B cell (primary cell): ENCODE measurements at regions not wholly inside any gene's neighbourhood (a gene's known extent, or its start where the extent isn't known, plus 50 kb on each side); places are given as distances from the start of the nearest gene placed in this dataset.

Experiments
- ATAC-seq: fragments of 200-7000 bp; cut with Tn5 transposase; one replicate; pipeline ENCODE4 v1.10.0; 2021; ENCODE audit warnings: low read depth, mild to moderate bottlenecking, moderate number of reproducible peaks, moderate library complexity
- CTCF ChIA-PET: fragments of 350-600 bp; sonication (Branson Sonifier 250); formaldehyde crosslinking; loops from one replicate; lab custom pipeline; 2021; ENCODE audit warnings: antibody characterized with exemption, inconsistent platforms; lab: Charles Lee
- POLR2A ChIA-PET: fragments of 350-600 bp; sonication (Branson Sonifier 250); formaldehyde crosslinking; loops from one replicate; lab custom pipeline; 2021; ENCODE audit warnings: antibody characterized with exemption; lab: Charles Lee
- DNase-seq: peaks from one replicate; pipeline ENCODE4 v3.0.0; 2013
- H2AFZ ChIP-seq: 2 replicates; pipeline ENCODE4 v1.6.1; 2012; ENCODE audit warnings: mild to moderate bottlenecking, low read depth, low read length; ENCODE audit not compliant: insufficient read depth, poor library complexity, severe bottlenecking
- H3K27ac ChIP-seq, 2 donors: 1 replicate in 1 of 2; 2 replicates in 1 of 2; pipeline ENCODE4 v1.5.1; 2012 to 2013; ENCODE audit warnings: low read length in 2 of 2, mild to moderate bottlenecking in 2 of 2, moderate library complexity in 1 of 2
- H3K27me3 ChIP-seq, 4 experiments: fragments of 200-600 bp in 1 of 4; sonication (generic) in 1 of 4; replicated peaks in 1 of 4; 1 replicate in 2 of 4; 2 replicates in 2 of 4; pipeline versions ENCODE4 v1.6.1 to v1.7.0; 2013 to 2016; ENCODE audit warnings: low read length in 3 of 4, mild to moderate bottlenecking in 2 of 4, mixed read lengths in 1 of 4, moderate library complexity in 1 of 4; ENCODE audit not compliant: insufficient read depth in 4 of 4, control insufficient read depth in 3 of 4; ENCODE audit errors: control extremely low read depth in 1 of 4
- H3K36me3 ChIP-seq, 2 experiments: replicated peaks in 1 of 2; 1 replicate in 1 of 2; 2 replicates in 1 of 2; pipeline versions ENCODE4 v1.6.1 to v1.7.1; 2013; ENCODE audit warnings: low read length in 1 of 2; ENCODE audit not compliant: insufficient read depth in 2 of 2, control insufficient read depth in 1 of 2; ENCODE audit errors: control extremely low read depth in 1 of 2, extremely low read depth in 1 of 2
- H3K4me1 ChIP-seq, 2 donors: fragments of 200-600 bp in 1 of 2; sonication (generic) in 1 of 2; 1 replicate in 1 of 2; 2 replicates in 1 of 2; pipeline versions ENCODE4 v1.5.1 to v1.6.1; 2013 to 2017; ENCODE audit warnings: low read length in 2 of 2; ENCODE audit not compliant: control insufficient read depth in 2 of 2, insufficient read depth in 2 of 2
- H3K4me2 ChIP-seq: replicated peaks from 2 replicates; pipeline ENCODE3; 2012; ENCODE audit warnings: mild to moderate bottlenecking, low read depth, low read length; ENCODE audit not compliant: poor library complexity, severe bottlenecking
- H3K4me3 ChIP-seq, 5 experiments: fragments of 200-600 bp in 1 of 5; sonication (generic) in 1 of 5; 1 replicate in 3 of 5; 2 replicates in 2 of 5; pipeline versions ENCODE4 v1.5.1 to v1.7.0; 2011 to 2016; ENCODE audit warnings: low read length in 4 of 5, mild to moderate bottlenecking in 4 of 5, low read depth in 2 of 5, control low read depth in 1 of 5, moderate library complexity in 1 of 5; ENCODE audit not compliant: insufficient read depth in 1 of 5; ENCODE audit errors: control extremely low read depth in 1 of 5, extremely low read depth in 1 of 5
- H3K79me2 ChIP-seq: fragments of 200-600 bp; sonication (generic); one replicate; pipeline ENCODE4 v1.6.0; 2016; ENCODE audit warnings: low read length; ENCODE audit not compliant: control insufficient read depth, insufficient read depth
- H3K9ac ChIP-seq: fragments of 200-600 bp; sonication (generic); 2 replicates; pipeline ENCODE4 v1.6.1; 2017; ENCODE audit warnings: mild to moderate bottlenecking, low read length, moderate library complexity
- H3K9me3 ChIP-seq, 3 donors: one replicate each; pipeline versions ENCODE4 v1.6.1 to v1.7.1; 2013; ENCODE audit warnings: low read length in 2 of 3; ENCODE audit not compliant: control insufficient read depth in 2 of 3, insufficient read depth in 1 of 3; ENCODE audit errors: control extremely low read depth in 1 of 3
- H4K20me1 ChIP-seq: 2 replicates; pipeline ENCODE4 v1.6.0; 2012; ENCODE audit warnings: mild to moderate bottlenecking, low read length; ENCODE audit not compliant: insufficient read depth, control insufficient read depth, poor library complexity, severe bottlenecking
- H3K27ac Mint-ChIP-seq: one replicate; pipeline ENCODE4 v1.8.0; 2021; ENCODE audit warnings: mixed read lengths
- H3K27me3 Mint-ChIP-seq: one replicate; pipeline ENCODE4 v1.8.0; 2021; ENCODE audit warnings: mixed read lengths
- H3K4me1 Mint-ChIP-seq: one replicate; pipeline ENCODE4 v1.8.0; 2021; ENCODE audit warnings: mixed read lengths
- H3K4me3 Mint-ChIP-seq: one replicate; pipeline ENCODE4 v1.8.0; 2021; ENCODE audit warnings: mixed read lengths
- H3K9me3 Mint-ChIP-seq: one replicate; pipeline ENCODE4 v1.8.0; 2022; ENCODE audit warnings: mixed read lengths; ENCODE audit not compliant: insufficient read depth
- CTCF ChIP-seq: fragments of 200-600 bp; IDR thresholded peaks from one replicate; pipeline ENCODE4 v1.8.0; 2022; ENCODE audit warnings: antibody characterized with exemption, mild to moderate bottlenecking
- EZH2 ChIP-seq: IDR thresholded peaks from 2 replicates; pipeline ENCODE4 v1.6.1; 2012; ENCODE audit warnings: borderline replicate concordance, low read depth, mild to moderate bottlenecking, moderate library complexity, low read length; ENCODE audit not compliant: insufficient read depth, poor library complexity, severe bottlenecking
- WGBS: methylation state at CpG from one replicate; pipeline ENCODE4 v1.1.5; 2013; ENCODE audit warnings: missing lambda C conversion rate; ENCODE audit not compliant: insufficient coverage; 5-methylcytosine and 5-hydroxymethylcytosine counted together
- intact Hi-C: fragments of 100-400 bp; cut with micrococcal nuclease; formaldehyde crosslinking; loops from one replicate; pipeline ENCODE4 v1.10.0; 2022

GRCh38 chr14:84127495-84127894 lies 1402.4 kb upstream of the FLRT2 start:
- no peak for ATAC-seq
- CTCF ChIA-PET, result no interaction called here
- Histone ChIP-seq H3K4me3 (no peak overlapping the region), H2AFZ (no peak overlapping the region), H3K9ac (no peak overlapping the region), H3K4me2 (no peak overlapping the region), H3K9me3 (no peaks in the 10 kb centered on the region), H3K4me1 (no peaks in the 10 kb centered on the region), H4K20me1 (no peaks in the 10 kb centered on the region), H3K27ac (no peak overlapping the region), H3K79me2 (no peaks in the 10 kb centered on the region), H3K36me3 (no peaks in the 10 kb centered on the region), H3K27me3 (no peaks in the 10 kb centered on the region)
- TF ChIP-seq EZH2, result no peak
- no peak for TF ChIP-seq CTCF
- Mint-ChIP-seq H3K27ac (no peak overlapping the region), H3K4me3 (no peak overlapping the region), H3K9me3 (no peaks in the 10 kb centered on the region), H3K4me1 (no peaks in the 10 kb centered on the region), H3K27me3 (no peaks in the 10 kb centered on the region)
- POLR2A ChIA-PET, result no interaction called here
- intact Hi-C loops, result no loop called here
- 100% methylated on average over 2 of the region's 3 CpGs for WGBS
- no peak for DNase-seq

GRCh38 chr14:84128050-84128449 lies 1401.9 kb upstream of the FLRT2 start:
- H3K9me3 Mint-ChIP-seq, result no peaks in the 10 kb centered on the region
- no peaks in the 10 kb centered on the region for H3K4me1 Mint-ChIP-seq
- no peak for TF ChIP-seq EZH2
- TF ChIP-seq CTCF, result no peak
- Histone ChIP-seq H3K36me3 (no peaks in the 10 kb centered on the region), H3K9ac (no peak overlapping the region), H3K4me2 (no peak overlapping the region), H3K27ac (no peak overlapping the region), H3K27me3 (no peaks in the 10 kb centered on the region), H3K9me3 (no peaks in the 10 kb centered on the region), H3K4me1 (no peaks in the 10 kb centered on the region), H3K79me2 (no peaks in the 10 kb centered on the region), H2AFZ (no peak overlapping the region), H4K20me1 (no peaks in the 10 kb centered on the region), H3K4me3 (no peak overlapping the region)
- no peaks in the 10 kb centered on the region for H3K27me3 Mint-ChIP-seq
- ChIA-PET POLR2A (no interaction called here), CTCF (no interaction called here)
- intact Hi-C loops, result no loop called here
- no peak overlapping the region for H3K4me3 Mint-ChIP-seq
- DNase-seq, result no peak
- no CpG with 5 or more reads among the region's 3 CpGs for WGBS
- H3K27ac Mint-ChIP-seq, result no peak overlapping the region
- no peak for ATAC-seq
